NCI-H1105 treated with DMSO at 0.1 percent for 48 hours (cell line): ENCODE measurements at regions not wholly inside any gene's neighbourhood (a gene's known extent, or its start where the extent isn't known, plus 50 kb on each side); places are given as distances from the start of the nearest gene placed in this dataset.

Experiments
- DNase-seq: peaks from one replicate; lab custom pipeline; 2025; lab: John Stamatoyannopoulos, UW

DNA sequence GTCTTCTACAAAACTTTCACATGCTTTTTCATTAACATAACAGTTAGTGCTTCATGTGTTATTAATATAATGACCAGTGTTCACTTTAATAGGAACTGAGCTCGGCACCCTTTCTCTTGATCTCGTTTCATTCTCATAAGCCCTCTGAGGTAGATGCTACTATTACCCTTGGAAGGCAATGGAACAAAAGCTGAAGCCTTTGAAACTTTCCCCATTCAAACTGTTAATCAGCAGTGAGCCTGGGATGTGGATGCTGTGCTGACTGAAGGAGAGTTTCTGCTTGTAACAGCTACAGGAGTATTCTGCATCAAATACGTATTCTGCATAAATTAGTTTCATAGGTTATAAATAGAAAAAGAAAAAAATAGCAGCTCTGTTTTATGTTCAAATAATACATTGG, 904.0 kb upstream of the CDH2 start:
- no peak for DNase-seq

DNA sequence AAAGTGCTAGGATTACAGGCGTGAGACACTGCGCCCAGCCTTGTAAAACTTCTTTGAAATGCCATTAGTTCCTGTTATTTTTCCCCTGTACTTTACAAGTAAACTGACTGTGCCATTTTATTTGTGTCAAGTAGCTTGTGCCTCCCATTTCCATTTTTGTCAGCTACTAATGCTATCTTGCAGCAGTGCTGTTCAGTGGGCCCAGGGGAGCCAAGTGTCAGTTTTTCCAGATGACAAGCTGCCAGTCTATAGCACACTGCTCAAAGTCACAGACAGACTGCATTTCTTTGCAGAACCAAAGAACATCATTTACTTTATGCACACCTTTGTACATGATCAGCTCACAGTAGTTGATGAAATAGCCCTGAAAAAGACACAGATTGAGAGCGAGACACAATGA, 901.3 kb upstream of the CDH2 start:
- DNase-seq = peak; percentile 40

DNA sequence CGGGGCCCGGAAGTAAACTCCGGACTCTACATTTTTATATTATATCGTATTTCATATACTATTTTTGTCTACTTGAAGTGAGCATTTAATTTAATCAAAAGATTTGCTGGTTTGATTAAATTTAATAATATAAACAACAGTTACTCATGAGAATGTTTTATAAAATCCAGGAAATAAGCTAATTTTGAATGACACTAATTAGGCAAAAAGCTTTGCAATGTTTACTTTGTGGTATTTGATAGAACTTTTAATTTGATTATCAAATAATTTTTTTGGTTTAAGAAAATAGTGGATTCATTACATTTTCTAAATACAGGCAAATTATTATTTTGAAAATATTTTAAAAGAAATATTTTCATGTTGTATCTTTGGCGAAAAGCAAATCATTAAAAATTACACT, 900.4 kb upstream of the CDH2 start:
- DNase-seq = no peak

DNA sequence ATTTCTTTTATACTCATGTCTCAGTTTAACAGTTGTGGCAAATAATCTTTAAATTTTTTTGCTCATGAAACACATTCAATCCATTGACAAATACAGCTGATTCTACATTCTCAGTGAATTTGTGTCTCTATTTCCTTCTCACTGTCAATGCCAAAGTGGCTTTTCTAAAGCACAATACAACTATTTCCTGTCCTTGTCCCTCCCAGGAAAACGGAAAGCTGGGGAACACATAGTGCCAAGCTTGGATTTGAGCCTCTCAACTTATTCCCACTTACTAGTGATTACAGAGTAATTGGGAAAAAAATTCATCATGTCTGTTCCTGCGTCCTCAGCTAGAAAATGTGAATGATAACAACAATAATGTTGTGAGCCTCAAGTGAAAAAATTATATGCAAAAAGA, 899.7 kb upstream of the CDH2 start:
- DNase-seq = no peak

DNA sequence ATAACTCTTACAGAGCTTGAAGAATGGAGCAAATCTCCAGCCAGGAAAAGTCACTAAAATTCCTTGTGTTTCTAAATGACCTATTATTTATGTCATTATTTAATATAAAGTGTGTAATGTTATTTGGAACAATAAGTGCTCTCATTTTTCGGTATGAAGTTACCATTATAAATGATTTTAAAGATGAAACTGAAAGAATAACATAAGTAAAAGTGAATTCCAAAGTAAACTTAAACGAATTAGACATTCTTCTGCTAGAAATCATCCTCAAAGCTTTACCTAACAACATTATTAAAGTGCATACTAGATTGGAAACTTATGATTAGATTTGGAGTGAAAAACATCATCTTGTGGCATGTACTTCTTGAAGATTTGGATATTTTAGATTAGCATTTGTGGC, 897.2 kb upstream of the CDH2 start:
- DNase-seq = no peak

DNA sequence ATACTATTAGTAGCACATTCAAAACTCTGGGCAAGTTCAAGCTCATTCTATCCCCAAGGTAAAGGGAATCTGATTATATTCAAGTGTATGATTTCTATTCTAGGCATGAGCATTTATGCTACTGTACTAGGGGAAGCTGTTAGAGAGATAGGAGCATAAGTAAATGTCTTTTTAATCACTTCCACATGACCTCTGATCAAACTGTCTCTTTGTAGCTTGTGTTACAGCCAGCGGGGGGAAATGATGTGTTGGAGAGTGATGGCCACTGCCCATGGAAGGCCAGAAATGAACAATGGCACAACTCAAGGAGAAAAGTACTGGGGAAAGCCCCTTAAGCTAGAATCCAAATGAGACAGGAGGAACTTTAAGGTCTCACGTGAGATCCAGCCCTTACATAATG, 894.9 kb upstream of the CDH2 start:
- no peak for DNase-seq

DNA sequence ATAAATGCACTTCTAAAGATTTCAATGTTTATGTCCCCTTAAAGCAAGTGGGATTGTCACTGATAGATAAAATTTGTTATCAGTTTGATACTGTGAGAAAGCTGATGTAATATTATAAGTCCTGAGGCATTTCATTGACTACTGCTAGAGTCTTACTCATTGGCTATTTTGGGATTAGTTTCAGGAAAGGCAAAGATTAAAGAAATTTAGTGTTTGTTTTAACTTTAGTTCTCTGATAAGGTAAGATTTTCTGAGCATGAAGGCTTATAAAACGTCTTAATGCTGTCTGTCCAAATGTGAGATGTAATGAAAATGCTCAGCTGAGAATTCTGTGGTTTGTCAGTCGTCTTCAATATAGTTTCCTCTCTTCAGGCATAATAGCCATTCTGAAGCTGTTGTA, 886.4 kb upstream of the CDH2 start:
- DNase-seq = no peak

DNA sequence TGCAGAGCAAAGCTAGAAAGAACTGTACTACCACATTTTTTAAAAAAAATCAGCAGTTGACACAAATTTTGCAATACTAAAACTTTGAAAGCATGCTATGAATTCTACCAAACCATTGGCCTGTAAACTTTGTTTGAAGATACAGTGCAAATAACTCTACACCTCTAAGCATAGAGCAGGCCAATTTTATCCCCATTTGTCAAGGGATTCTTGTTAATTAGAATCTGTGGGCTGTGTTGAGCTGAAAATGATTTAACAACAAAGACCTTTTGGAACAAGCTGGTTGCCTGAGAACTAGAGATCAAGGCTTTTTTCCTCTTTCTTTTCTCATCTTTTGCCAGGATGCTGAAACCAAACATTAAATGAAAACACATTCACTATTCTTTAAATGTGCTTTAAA, 886.0 kb upstream of the CDH2 start:
- no peak for DNase-seq

DNA sequence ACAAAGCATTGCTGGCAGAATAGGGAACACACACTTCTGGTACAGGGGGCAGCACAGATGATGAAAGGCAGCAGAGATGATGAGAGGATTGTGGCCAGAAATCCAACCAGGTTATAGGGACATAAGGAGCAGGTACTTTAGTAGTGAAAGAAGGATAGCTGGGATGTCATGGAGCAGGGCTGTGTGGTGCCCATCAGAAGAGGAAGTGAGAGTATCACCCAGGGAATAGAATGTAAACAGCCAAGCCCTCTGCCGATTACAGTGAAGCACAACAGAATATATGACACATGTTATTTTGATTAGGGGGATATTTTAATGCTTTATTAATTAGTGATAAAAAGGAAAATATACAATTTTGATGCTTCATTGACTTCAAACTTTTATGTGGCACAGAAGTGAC, 883.4 kb upstream of the CDH2 start:
- DNase-seq = no peak

DNA sequence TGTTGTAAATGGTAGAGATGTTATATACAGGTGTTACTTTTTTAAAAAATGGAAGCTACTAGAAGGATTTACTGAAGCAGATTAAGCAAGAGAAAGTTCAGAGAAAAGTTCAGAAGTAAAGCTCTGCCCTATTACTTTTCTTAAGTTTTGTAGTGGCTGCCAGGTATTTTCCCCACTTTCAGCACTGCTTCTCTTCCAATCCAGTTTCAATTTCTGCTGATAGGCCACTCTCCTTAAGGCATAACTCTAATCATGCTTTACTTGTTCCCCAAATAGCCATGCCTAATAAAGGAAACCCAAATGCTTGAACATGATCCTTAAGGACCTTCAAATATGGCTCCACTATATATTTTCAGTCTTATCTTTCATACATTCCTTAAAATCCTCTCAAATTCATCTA, 880.8 kb upstream of the CDH2 start:
- DNase-seq = no peak

DNA sequence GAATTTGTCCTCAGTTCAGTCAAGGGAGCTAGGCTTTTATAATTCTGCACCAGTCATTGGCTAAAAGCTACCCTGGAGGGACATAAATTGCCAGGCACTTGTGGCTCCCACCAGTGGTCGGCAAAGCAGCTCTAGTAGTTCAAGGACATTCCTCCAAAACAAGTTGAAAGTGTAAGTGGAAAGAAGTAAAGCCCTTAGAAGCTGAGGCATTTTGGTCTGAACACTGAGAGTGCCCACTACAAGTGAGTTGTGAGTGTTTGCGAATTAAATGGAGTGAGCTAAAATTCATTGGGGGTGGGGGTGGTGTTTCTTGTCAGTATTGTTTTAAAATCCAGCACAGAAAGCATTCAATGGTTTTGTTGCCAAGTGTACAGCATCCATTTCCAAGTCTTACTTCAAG, 879.9 kb upstream of the CDH2 start:
- no peak for DNase-seq

DNA sequence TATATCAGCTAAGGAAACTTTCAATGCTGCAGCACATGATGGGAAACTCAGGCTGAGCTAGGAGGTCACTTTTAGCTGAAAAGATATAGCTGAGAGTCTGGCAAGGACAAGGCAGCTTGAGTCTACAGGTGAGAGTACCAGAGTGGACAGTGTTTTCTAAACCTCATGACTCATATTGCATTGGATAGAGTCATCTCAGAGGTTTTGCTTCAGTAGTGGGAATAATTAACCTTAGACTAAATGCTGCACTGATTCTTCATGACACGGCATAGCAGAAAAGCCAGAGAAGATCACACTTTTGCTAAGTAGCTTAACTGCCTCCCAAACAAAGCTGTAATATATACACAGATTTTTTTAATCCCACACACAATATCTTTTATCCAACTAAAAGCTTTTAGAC, 865.0 kb upstream of the CDH2 start:
- no peak for DNase-seq

DNA sequence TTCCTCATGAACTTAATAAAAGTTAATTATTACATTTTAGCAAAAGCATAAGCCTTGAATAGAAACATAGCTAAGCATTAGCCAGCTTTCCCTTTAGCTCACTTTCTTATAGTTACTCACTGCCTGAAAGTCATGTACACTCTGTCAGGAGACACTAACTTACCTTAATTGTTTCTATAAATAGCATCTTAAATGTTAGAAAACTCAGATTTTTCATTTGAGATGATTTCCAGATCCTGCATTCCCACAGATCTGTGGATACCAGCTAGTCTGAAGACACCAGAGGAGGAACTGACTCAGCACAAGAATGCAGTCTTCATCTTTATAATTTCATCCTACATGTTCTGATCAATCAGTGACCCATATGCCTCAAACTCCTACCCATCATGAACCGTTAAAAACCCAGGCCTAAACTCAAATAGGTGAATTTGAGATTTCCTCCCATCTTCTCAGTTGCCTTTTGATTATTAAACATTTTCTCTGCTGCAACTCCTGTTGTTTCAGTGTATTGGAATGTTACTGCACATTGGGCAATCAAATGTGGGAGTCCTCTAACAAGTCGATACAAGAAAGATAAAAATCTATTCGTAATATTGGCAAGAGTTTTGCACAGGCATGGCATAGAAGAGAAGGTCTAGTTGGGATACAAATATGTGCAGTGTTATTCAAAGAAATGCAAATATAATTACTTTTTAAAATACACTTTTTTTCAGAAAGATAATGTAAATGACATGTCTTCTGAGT, 857.4 kb upstream of the CDH2 start:
- no peak for DNase-seq

DNA sequence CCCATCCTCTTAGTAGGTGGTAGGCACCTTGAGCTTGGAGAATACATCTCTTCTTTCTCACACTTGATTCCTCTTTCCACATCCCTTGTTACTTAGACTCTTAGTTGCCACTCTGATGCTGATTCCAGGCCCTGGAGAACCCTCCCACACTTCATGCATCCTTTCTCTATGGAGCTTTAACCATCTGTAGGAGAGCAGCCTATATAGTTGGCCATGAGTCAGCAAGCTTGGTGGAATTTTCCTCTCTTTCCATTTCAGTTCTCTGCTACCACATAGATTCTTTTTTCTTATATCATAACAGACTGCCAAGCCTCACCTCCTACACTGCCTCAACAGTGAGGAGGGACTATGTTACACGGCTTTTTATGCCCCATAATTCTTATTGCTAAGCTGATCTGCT, 851.6 kb upstream of the CDH2 start:
- DNase-seq = no peak

DNA sequence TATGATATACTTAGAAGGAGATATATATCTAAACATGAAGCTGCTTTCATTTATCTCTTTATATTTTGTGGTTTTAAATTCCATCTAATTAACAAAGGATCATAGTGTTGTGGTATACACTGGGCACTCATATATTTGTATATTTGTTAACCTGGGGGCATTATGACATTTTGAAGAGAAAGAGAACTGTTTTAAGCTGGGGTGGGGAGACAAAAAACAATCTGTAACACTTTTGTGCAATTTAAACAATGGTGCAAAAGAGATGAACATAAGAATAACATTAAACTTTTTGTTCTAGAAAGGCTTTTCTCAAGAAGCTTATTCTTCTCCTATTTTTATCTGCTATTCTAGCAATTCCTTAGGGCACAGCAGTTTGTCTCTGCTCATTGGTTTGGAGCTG, 842.0 kb upstream of the CDH2 start:
- DNase-seq = no peak

DNA sequence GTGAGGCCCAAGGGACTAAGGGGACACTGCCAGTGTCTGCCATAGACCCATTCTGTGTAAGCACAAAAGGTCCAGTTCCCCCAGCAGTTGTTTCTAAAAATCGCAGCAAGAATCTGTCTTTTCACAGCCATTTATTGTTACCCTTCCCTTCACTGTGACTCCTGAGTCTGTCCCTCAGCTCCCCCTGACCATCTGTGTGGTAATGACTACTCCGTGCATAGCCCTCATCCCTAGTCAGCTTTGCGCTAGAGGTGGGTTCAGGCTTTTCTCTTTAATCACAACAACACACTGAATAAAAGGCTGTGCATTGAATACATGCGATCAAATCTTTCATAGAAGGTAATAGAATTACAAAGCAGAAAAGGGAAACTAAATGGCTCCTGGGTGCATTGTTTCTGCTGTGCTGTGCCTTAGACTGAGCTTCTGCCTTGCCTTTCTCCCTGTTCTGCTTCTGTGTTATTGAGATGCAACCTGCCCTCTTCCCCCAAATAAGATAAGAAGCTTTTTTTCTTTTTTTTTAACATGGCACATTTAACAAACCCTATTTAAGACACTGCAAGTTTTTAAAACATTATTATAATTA, 836.0 kb upstream of the CDH2 start:
- no peak for DNase-seq

DNA sequence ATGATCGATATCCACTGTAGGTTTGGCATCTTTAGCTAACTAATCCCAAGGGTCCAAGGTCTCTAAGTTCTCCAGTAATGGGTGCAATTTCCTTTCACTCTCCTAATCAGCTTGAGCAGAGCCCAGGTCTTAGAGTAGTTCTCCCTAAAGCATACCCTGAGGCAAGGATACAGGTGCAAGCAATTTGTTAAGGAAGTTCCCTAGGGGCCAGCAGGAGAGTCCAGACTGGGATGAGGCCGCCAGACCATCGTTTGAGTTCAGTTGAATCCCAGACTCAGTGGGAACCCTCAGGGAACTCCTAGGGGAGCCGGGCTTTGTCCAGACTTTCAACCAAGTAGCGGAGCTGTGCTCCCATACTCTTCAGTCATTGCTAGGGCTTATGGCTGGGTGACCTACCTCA, 835.4 kb upstream of the CDH2 start:
- DNase-seq = no peak

DNA sequence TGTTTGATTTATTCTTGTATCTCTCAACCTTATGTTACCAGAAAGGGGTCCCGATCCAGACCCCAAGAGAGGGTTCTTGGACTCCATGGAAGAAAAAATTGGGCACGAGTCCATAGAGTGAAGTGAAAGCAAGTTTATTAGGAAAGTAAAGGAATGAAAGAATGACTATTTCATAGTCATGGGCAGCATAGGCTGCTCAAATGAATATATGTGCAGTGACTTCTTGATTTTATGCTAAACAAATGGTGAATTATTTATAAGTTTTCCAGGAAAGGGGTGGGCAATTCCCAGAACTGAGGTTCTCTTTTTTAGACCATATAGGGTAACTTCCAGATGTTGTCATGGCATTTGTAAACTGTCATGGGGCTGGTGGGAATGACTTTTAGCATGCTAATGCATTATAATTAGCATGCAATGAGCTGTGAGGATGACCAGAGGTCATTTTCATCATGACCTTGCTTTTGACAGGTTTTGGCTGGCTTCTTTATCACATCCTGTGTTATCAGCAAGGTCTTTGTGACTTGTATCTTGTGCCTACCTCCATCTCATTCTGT, 832.4 kb upstream of the CDH2 start:
- DNase-seq = no peak

DNA sequence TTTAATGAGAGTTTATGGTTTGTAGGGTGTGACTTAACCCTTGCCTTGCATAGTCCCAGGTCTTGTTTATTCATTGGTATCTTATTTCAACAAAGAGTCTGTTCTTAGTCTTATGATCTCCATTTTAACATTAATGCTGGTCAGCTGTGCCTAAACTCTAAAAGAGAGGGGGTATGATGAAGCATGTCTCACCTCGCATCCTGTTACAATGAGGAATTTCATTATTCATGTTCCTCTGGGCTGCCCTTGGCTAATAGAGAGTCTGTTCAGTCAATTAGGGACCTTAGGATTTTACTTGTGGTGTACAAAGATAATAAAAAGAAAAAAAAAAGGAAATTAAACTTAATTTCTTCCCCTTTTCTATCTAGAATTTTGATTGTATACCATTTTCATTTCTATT, 831.9 kb upstream of the CDH2 start:
- no peak for DNase-seq

DNA sequence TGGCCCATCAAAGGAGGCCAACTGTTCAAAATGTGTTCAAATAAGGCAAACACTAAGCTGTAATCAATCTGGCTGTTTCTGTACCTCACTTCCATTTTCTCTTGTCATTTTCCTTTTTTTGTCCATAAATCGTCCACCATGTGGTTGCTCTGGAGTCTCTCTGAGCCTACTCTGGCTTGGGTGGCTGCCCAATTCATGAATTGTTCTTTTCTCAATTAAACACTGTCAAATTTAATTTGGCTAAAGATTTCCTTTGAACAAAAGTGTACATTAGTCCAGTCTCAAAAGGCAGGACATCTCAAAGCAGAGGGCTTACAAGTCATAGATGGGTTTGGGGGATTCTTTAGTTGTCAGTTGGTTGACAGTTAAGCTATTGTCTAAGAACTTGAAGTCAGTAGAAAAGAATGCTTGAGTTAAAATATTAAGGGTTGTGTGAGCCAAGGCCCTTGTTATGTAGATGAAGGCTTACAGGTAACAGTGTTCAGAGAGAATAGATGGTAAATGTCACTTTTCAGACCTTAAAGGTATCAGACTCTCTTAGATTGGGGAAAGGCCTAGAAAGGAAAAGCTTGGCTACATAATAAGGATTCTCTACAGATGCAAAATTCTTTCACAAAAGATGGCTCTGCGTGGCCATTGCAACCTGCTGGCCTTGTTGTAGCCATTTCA, 831.2 kb upstream of the CDH2 start:
- DNase-seq = no peak

DNA sequence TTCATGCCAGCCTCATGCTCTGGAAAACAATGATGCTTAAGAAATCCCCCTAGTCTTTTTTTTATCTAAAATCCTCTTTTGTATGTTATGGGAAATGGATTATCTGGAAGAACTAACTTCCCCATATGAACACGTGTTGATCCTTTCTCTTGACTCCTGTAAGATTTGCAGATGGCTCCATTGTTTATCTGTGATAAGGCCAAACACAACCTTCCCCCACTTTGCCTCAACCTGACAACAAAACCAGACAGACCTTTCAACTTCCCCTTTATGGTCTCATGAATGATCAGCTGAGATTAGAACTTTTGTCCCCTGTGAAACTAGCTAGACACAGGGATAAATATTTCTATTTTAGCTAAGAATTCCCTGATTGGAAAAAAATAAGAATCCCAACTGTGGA, 828.0 kb upstream of the CDH2 start:
- no peak for DNase-seq

DNA sequence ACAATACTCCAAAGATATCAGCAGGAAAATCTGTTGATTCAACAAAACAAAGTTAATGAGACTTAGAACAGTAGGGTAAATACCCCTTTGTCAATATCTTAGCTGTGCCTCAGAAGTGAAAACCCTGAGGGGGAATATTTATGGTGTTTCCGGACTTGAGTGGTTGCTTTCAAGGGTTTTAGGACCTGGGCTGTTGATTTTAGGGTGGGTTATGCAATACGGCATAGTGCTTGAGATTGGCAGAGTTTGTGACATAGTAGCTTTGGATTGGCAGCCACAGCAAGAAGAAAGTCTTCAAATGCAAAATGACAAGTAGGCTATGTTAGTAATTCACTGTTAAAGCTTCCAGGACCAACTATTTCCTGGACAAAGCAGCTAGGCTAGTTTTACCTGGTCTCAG, 826.3 kb upstream of the CDH2 start:
- DNase-seq = peak; percentile 22

DNA sequence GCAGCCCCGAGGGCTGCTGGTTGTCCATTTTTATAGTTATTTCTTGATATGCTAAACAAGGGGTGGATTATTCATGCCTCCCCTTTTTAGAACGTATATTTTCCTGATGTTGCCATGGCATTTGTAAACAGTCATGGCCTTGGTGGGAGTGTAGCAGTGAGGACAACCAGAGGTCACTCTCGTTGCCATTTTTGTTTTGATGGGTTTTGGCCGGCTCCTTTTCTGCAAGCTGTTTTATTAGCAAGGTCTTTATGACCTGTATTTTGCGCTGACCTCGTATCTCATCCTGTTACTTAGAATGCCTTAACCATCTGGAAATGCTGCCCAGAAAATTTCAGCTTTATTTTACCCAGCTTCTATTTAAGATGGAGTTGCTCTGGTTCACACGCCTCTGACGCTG, 825.8 kb upstream of the CDH2 start:
- no peak for DNase-seq

DNA sequence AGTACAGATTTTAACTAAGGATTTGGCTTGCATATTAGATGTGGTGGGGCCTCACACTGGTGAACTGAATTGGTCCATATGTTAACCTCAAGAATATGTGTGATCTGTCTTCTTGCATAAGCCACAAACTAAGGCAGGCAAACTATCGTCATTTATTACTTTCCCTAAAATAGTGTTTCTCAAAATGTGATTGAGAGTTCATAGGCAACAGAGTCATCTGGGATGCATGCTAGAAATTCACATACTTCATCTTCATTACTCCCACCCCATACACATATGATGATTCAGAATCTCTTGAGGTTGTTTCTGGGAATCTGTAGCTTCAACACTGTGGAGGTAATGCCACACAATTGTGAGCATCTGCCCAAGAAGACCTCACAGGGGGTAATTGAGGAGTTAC, 822.8 kb upstream of the CDH2 start:
- no peak for DNase-seq
